A673 (cell line): ENCODE measurements at regions not wholly inside any gene's neighbourhood (a gene's known extent, or its start where the extent isn't known, plus 50 kb on each side); places are given as distances from the start of the nearest gene placed in this dataset.

ENCODE experiments used
- BruUV-seq: library from RNA; stranded (reverse); fragments of 400-500 nt; replicated peaks from 2 replicates; lab custom pipeline; 2021; lab: Mats Ljungman, UMichigan
- CTCF ChIA-PET: fragments of 300-600 bp; sonication (Branson Sonifier 250); formaldehyde crosslinking; loops from one replicate; lab custom pipeline; 2022; ENCODE audit warnings: antibody characterized with exemption; lab: Charles Lee
- POLR2A ChIA-PET: fragments of 300-600 bp; sonication (Branson Sonifier 250); formaldehyde crosslinking; loops from one replicate; lab custom pipeline; 2022; ENCODE audit warnings: antibody characterized with exemption; ENCODE audit not compliant: low non-redundant PET; lab: Charles Lee
- DNase-seq: peaks from one replicate; pipeline ENCODE4 v3.0.0-alpha.2; 2015; ENCODE audit warnings: low spot score
- H3K27ac ChIP-seq: fragments of 200-600 bp; sonication (generic); 2 replicates; pipeline ENCODE4 v1.5.1; 2016; ENCODE audit warnings: mixed run types, low read depth, mild to moderate bottlenecking, mixed read lengths, antibody characterized with exemption, low read length; ENCODE audit not compliant: poor library complexity, severe bottlenecking
- H3K27me3 ChIP-seq: fragments of 200-600 bp; sonication (generic); replicated peaks from 2 replicates; pipeline ENCODE4 v1.6.1; 2017; ENCODE audit warnings: mixed run types, low read depth, mild to moderate bottlenecking, mixed read lengths, antibody characterized with exemption, low read length; ENCODE audit not compliant: insufficient read depth, poor library complexity
- H3K36me3 ChIP-seq: fragments of 200-600 bp; sonication (generic); 2 replicates; pipeline ENCODE4 v1.6.1; 2016; ENCODE audit warnings: mixed run types, mild to moderate bottlenecking, mixed read lengths, antibody characterized with exemption, low read length; ENCODE audit not compliant: insufficient read depth, poor library complexity, severe bottlenecking
- H3K4me1 ChIP-seq: fragments of 200-600 bp; sonication (generic); 2 replicates; pipeline ENCODE4 v1.6.1; 2017; ENCODE audit warnings: mixed run types, mild to moderate bottlenecking, mixed read lengths, antibody characterized with exemption, low read length; ENCODE audit not compliant: insufficient read depth, poor library complexity, severe bottlenecking
- H3K4me3 ChIP-seq: fragments of 200-600 bp; sonication (generic); 2 replicates; pipeline ENCODE4 v1.5.1; 2016; ENCODE audit warnings: low read depth, mixed run types, mild to moderate bottlenecking, mixed read lengths, low read length; ENCODE audit not compliant: poor library complexity, severe bottlenecking
- H3K9me3 ChIP-seq: fragments of 200-600 bp; sonication (generic); 2 replicates; pipeline ENCODE4 v1.6.1; 2016; ENCODE audit warnings: mixed run types, low read depth, mild to moderate bottlenecking, mixed read lengths, antibody characterized with exemption, low read length; ENCODE audit not compliant: poor library complexity, severe bottlenecking
- CTCF ChIP-seq: fragments of 300-800, 200-600 bp; sonication (generic); conservative IDR thresholded peaks from 2 replicates; pipeline ENCODE4 v1.5.1; 2017; ENCODE audit warnings: low read depth, mild to moderate bottlenecking, antibody characterized with exemption, low read length, moderate library complexity, mixed read lengths
- EZH2 ChIP-seq: fragments of 200-600 bp; sonication (generic); IDR thresholded peaks from 2 replicates; pipeline ENCODE4 v1.6.1; 2017; ENCODE audit warnings: borderline replicate concordance, low read depth, mild to moderate bottlenecking, mixed read lengths, antibody characterized with exemption, low read length; ENCODE audit not compliant: poor library complexity, severe bottlenecking
- intact Hi-C: fragments of 100-400 bp; cut with micrococcal nuclease; formaldehyde crosslinking; loops from one replicate; pipeline ENCODE4 v1.10.0; 2022; ENCODE audit not compliant: unreplicated experiment

GRCh38 chr1:55522353-55522903 is 307.3 kb upstream of the USP24 start:
- ChIA-PET CTCF (no interaction called here), POLR2A (no interaction called here)
- Histone ChIP-seq H3K4me3 (no peak overlapping the region), H3K27ac (no peak overlapping the region), H3K4me1 (no peaks in the 10 kb centered on the region), H3K27me3 (peaks cover 25% of the 10 kb centered on the region), H3K9me3 (no peaks in the 10 kb centered on the region), H3K36me3 (no peaks in the 10 kb centered on the region)
- no peak for TF ChIP-seq CTCF
- TF ChIP-seq EZH2: no peak
- intact Hi-C loops: no loop called here
- no TSS peak for BruUV-seq
- no peak for DNase-seq

DNA sequence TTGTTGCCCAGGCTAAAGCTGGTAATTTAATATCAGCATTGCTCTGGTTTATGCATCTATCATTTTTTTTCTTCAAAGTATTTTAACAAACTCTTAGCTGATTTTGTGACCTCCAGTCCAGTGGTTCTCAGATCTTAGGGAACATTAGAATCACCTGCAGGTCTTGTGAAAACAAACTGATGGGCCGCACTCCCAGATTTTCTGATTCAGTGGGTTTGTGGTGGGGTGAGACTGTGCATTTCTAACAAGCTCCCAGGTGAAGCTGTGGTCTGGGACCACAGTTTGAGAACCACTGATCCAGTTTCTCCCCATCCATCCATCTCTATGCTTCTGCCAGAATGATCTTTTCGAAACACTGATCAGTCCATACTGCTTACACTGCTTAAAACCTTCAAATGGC is 305.7 kb upstream of the USP24 start:
- peaks cover 37% of the 10 kb centered on the region for H3K27me3 ChIP-seq
- no peak for DNase-seq
- H3K27ac ChIP-seq: no peak overlapping the region
- TF ChIP-seq CTCF: no peak
- no peak for TF ChIP-seq EZH2
- no peaks in the 10 kb centered on the region for H3K36me3 ChIP-seq
- ChIA-PET POLR2A (no interaction called here), CTCF (no interaction called here)
- intact Hi-C loops: no loop called here
- no peaks in the 10 kb centered on the region for H3K9me3 ChIP-seq
- no TSS peak for BruUV-seq
- H3K4me1 ChIP-seq: no peaks in the 10 kb centered on the region
- H3K4me3 ChIP-seq: no peak overlapping the region

DNA sequence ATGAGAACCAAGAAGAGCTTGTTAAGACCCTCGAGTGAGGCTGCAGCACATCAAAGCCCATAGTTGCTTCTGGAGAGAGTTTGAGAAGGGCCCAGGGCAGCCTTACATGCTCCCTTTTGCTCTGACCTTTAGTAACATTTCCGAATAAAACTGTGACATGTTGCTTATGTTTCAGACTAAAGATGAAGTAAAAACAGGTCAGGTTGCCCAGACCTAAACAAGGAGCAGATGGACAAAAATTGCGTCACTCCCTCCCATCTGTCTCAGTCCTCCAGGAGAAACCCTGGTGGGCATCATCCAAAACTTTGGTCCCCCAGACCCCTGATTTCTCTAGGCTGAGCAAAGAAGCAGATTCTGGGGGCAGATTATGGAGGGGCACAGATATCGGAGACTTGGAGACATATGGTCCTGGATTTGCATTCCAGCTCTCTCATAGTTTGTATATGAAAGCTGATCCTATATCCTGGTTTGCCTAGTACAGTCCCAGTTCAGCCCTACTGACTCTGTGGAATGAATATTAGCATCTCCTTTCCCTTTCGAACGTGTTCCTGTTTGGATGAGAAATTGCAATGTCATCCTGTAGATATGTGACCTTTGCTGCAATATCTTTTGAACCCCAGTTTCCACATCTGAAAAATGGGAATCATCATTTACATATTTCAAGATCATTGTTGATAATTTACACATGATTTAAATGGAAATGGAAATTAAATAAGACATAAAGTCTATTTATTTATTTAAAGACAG is 304.9 kb upstream of the USP24 start:
- no peak overlapping the region for H3K27ac ChIP-seq

More for the DNA sequence above, 304.9 kb upstream of the USP24 start:
- intact Hi-C loops: no loop called here
- ChIA-PET CTCF (no interaction called here), POLR2A (no interaction called here)
- no peaks in the 10 kb centered on the region for H3K9me3 ChIP-seq
- DNase-seq: no peak
- H3K4me1 ChIP-seq: no peaks in the 10 kb centered on the region
- no TSS peak for BruUV-seq
- no peaks in the 10 kb centered on the region for H3K36me3 ChIP-seq
- TF ChIP-seq CTCF: no peak
- no peak for TF ChIP-seq EZH2
- H3K4me3 ChIP-seq: no peak overlapping the region
- peaks cover 37% of the 10 kb centered on the region for H3K27me3 ChIP-seq
